Upper lobe of left lung (tissue), 6 donors: ENCODE measurements at regions not wholly inside any gene's neighbourhood (a gene's known extent, or its start where the extent isn't known, plus 50 kb on each side); places are given as distances from the start of the nearest gene placed in this dataset.

Experiments
- ATAC-seq, 2 donors: fragments of 200-7000 bp; cut with Tn5 transposase; one replicate each; pipeline ENCODE4 v1.9.1; 2022; ENCODE audit warnings: mild to moderate bottlenecking in 2 of 2, moderate library complexity in 2 of 2; ENCODE audit not compliant: low FRiP score in 2 of 2
- DNase-seq, 2 donors: peaks; one replicate each; pipeline ENCODE4 v3.0.0-alpha.2; 2019 to 2020
- H3K27ac ChIP-seq, 4 donors: fragments of 200-600 bp; sonication (generic); one replicate each; pipeline ENCODE4 v1.5.1; 2016 to 2019
- H3K27me3 ChIP-seq, 4 donors: fragments of 200-600 bp; sonication (generic); one replicate each; pipeline ENCODE4 v1.5.1; 2017 to 2019
- H3K36me3 ChIP-seq, 4 donors: fragments of 200-600 bp; sonication (generic); one replicate each; pipeline ENCODE4 v1.5.1; 2016 to 2019
- H3K4me1 ChIP-seq, 4 donors: fragments of 200-600 bp; sonication (generic); one replicate each; pipeline ENCODE4 v1.5.1; 2018 to 2019
- H3K4me3 ChIP-seq, 4 donors: fragments of 200-600 bp; sonication (generic); one replicate each; pipeline ENCODE4 v1.5.1; 2017 to 2019; ENCODE audit warnings: mild to moderate bottlenecking in 2 of 4, moderate library complexity in 1 of 4
- H3K9me3 ChIP-seq, 4 donors: fragments of 200-600 bp; sonication (generic); one replicate each; pipeline ENCODE4 v1.5.1; 2018 to 2019
- CTCF ChIP-seq, 6 experiments: fragments of 450-650 bp in 4 of 6; fragments of 200-600 bp in 2 of 6; sonication (generic) in 2 of 6; IDR thresholded peaks; one replicate each; pipeline ENCODE4 v1.5.1; 2016 to 2019; ENCODE audit warnings: antibody characterized with exemption in 6 of 6
- EP300 ChIP-seq, 4 donors: sonication (generic); formaldehyde crosslinking; IDR thresholded peaks; one replicate each; pipeline ENCODE4 v1.5.1; 2017; ENCODE audit warnings: antibody characterized with exemption in 4 of 4, control low read depth in 2 of 4
- POLR2A ChIP-seq, 4 donors: fragments of 450-650 bp; IDR thresholded peaks; one replicate each; pipeline ENCODE4 v1.5.1; 2016 to 2017; ENCODE audit warnings: antibody characterized with exemption in 4 of 4, mild to moderate bottlenecking in 2 of 4
- POLR2AphosphoS5 ChIP-seq, 2 donors: sonication (generic); formaldehyde crosslinking; IDR thresholded peaks; one replicate each; pipeline ENCODE4 v1.5.1; 2017; ENCODE audit warnings: antibody characterized with exemption in 2 of 2
- WGBS, 2 donors: methylation state at CpG; one replicate each; pipeline ENCODE4 v1.1.5; 2017 to 2018; 5-methylcytosine and 5-hydroxymethylcytosine counted together
- donor health status: DM: no; HTN: no; CAD: no; lungs with moderate emphysema.
- donor health status: DM: no; HTN: yes; CAD: no; lungs with severe emphysema.

GRCh38 chr11:24134879-24135589, 361.8 kb upstream of the LUZP2 start:
- no peaks in the 10 kb centered on the region for H3K27me3 ChIP-seq
- TF ChIP-seq CTCF (IDR thresholded peaks at IDR 0.05): no peak
- no peak for TF ChIP-seq POLR2AphosphoS5 (IDR thresholded peaks at IDR 0.05)
- H3K9me3 ChIP-seq: no peaks in the 10 kb centered on the region
- ATAC-seq: no peak
- no peak overlapping the region for H3K4me3 ChIP-seq
- no peak for DNase-seq
- no peaks in the 10 kb centered on the region for H3K4me1 ChIP-seq
- H3K36me3 ChIP-seq: no peaks in the 10 kb centered on the region
- no peak overlapping the region for H3K27ac ChIP-seq

DNA sequence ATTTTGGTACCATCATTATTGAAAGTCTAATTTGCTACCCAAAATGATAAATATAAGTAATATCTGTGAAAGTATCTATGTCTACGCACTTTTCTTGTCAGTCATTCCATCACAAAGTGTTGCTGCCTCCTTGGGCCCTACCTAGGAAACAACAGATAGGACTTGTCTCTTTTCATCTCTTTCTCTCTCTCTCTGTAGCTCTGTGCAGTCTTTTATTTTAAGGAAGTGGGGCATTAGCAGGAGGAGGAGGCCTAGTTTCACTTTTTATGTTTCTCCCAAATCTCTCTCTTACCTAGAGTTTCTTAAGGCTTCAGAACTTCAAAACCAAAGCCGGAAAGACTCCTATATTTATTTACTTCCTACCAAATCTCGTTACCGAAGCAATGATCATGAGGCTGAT, 354.8 kb upstream of the LUZP2 start:
- H3K36me3 ChIP-seq: no peaks in the 10 kb centered on the region
- no peak overlapping the region for H3K27ac ChIP-seq
- no peak for TF ChIP-seq POLR2AphosphoS5 (IDR thresholded peaks at IDR 0.05)
- TF ChIP-seq CTCF (IDR thresholded peaks at IDR 0.05): no peak
- TF ChIP-seq POLR2A (IDR thresholded peaks at IDR 0.05): no peak
- TF ChIP-seq EP300 (IDR thresholded peaks at IDR 0.05): no peak
- ATAC-seq (no peak), DNase-seq (no peak)
- H3K27me3 ChIP-seq: no peaks in the 10 kb centered on the region
- no peaks in the 10 kb centered on the region for H3K4me1 ChIP-seq
- 82 to 85% methylated on average over 4 of the region's 4 CpGs for WGBS, 2 donors
- H3K4me3 ChIP-seq: no peak overlapping the region
- H3K9me3 ChIP-seq: no peaks in the 10 kb centered on the region

DNA sequence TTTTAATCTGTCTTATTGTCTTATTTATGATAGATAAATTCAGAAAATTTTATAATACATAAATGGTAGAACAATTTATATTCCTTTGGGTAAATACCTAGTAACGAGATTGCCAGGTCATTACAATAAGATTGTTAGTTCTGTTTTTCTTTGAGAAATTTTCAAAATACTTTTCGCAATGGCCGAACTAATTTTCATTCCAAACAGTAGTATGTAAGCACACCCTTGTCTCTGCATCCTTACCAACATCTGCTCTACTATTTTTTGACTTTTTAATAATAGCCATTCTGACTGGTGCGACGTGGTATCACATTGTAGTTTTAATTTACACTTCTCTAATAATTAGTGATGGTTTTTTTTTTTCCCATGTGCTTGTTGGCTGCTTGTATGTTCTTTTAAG, 351.4 kb upstream of the LUZP2 start:
- no peaks in the 10 kb centered on the region for H3K36me3 ChIP-seq
- ATAC-seq (no peak), DNase-seq (no peak)
- H3K27me3 ChIP-seq: no peaks in the 10 kb centered on the region
- no peak overlapping the region for H3K27ac ChIP-seq
- no peak for TF ChIP-seq EP300 (IDR thresholded peaks at IDR 0.05)
- no peak for TF ChIP-seq CTCF (IDR thresholded peaks at IDR 0.05)
- no peak for TF ChIP-seq POLR2AphosphoS5 (IDR thresholded peaks at IDR 0.05)
- TF ChIP-seq POLR2A (IDR thresholded peaks at IDR 0.05): no peak
- no peaks in the 10 kb centered on the region for H3K4me1 ChIP-seq
- H3K9me3 ChIP-seq: no peaks in the 10 kb centered on the region
- no peak overlapping the region for H3K4me3 ChIP-seq
- 62 to 70% methylated on average over 5 of the region's 5 CpGs for WGBS, 2 donors

- TF ChIP-seq POLR2A (IDR thresholded peaks at IDR 0.05) (no peak), CTCF (IDR thresholded peaks at IDR 0.05) (no peak), EP300 (IDR thresholded peaks at IDR 0.05) (no peak), POLR2AphosphoS5 (IDR thresholded peaks at IDR 0.05) (no peak)
- H3K27ac ChIP-seq: no peak overlapping the region
- no peak overlapping the region for H3K4me3 ChIP-seq
- ATAC-seq (no peak), DNase-seq (no peak)
- H3K27me3 ChIP-seq: no peaks in the 10 kb centered on the region
- 73 to 86% methylated on average over 1 of the region's 1 CpG for WGBS, 2 donors
- no peaks in the 10 kb centered on the region for H3K4me1 ChIP-seq
- no peaks in the 10 kb centered on the region for H3K36me3 ChIP-seq
- no peaks in the 10 kb centered on the region for H3K9me3 ChIP-seq
These were observed 343.5 kb upstream of the LUZP2 start for GRCh38 chr11:24153337-24153736.

GRCh38 chr11:24155792-24156191, 341.1 kb upstream of the LUZP2 start:
- no peaks in the 10 kb centered on the region for H3K36me3 ChIP-seq
- H3K27ac ChIP-seq: no peak overlapping the region
- H3K4me1 ChIP-seq: no peaks in the 10 kb centered on the region
- ATAC-seq (peak in 1 of 2 donors; percentile 43), DNase-seq (no peak)
- no peak for TF ChIP-seq CTCF (IDR thresholded peaks at IDR 0.05)
- TF ChIP-seq POLR2A (IDR thresholded peaks at IDR 0.05): no peak
- no peak for TF ChIP-seq EP300 (IDR thresholded peaks at IDR 0.05)
- no peak for TF ChIP-seq POLR2AphosphoS5 (IDR thresholded peaks at IDR 0.05)
- no peak overlapping the region for H3K4me3 ChIP-seq
- H3K27me3 ChIP-seq: no peaks in the 10 kb centered on the region
- 83 to 89% methylated on average over 2 to 7 of the region's 7 CpGs for WGBS, 2 donors
- no peaks in the 10 kb centered on the region for H3K9me3 ChIP-seq
